ENCODE measurements at regions not wholly inside any gene's neighbourhood (a gene's known extent, or its start where the extent isn't known, plus 50 kb on each side); places are given as distances from the start of the nearest gene placed in this dataset.

DNA sequence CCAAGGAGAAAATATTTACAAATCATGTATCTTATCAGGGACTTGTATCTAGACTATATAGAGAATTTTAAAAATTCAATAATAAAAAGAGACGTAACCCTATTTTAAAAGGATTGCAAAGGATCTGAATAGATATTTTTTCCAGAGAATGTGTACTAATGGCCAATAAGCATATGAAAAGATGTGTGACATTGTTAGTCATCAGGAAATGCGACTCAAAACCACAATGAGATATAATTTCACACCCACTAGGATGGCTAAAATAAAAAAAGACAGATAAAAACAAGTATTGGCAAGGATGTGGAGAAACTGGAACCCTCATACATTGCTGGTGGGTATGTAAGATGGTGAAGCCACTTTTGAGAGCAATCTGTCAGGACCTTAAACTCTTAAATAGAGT, 141.9 kb upstream of the BMP4 start:
- no peak for DNase-seq

- DNase-seq: no peak
These were observed 145.4 kb upstream of the BMP4 start for GRCh38 chr14:54102051-54102456.

GRCh38 chr14:54102530-54102929, 145.9 kb upstream of the BMP4 start:
- no peak for DNase-seq

DNA sequence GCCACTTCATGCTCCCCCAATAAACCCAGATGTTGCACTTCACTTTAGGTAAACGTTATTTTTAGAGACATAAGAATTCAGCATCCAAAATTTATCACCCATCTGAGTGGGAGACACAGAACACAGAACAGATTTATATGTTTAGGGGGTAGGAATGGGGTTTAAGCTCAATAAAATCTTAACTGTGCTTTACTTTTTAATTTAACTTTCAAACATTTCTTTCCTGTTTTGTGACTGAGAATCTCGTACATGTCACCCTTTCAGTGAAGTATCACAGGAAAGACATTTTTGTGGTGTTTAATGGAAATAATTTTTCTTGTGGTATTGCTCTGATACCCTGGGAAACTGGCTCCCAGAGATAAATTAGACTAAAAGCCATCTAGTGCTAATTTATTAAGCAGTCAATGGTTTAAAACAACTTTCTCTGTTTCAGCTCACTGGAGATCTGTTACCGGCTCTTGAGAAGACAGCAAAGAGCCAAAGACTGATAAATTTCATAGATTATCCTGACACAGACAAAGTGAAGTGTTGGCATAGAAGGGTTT, 148.0 kb upstream of the BMP4 start:
- DNase-seq: no peak

DNA sequence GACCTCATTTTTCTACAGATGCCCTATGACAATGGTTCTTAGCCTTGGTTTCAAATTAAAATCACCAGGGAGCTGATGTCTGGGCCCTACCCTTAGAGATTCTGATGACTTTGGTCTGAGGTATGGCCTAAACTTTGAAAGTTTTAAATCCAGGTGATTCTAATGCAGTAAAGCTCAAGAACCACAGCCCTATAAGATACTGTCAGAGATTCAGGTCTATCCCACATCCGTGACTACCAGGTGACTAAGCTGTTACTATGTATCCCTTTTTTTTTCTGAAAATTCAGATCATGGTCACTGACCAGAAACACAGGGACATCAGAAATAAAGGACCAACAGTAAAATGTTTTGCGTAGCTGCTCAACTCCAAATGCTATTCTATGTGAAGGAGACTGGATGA, 148.8 kb upstream of the BMP4 start:
- DNase-seq: no peak

DNA sequence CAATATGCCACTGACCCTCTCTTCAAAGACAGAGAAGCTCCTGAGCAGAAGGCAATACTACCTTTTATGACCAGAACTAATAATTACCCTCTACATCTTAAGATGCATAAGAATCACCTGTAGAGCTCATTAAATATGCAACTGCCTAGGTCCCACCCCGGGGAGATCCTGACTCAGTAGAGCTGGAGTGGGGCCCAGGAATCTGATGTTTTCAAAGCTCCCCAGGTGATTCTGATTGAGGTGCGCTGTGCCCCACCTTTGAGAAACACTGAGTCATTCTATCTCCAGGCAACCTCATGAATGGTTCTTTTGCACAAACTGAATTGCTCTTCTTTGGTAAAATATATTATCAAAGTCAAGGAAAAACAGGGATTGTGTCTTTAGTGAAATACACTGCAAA, 149.3 kb upstream of the BMP4 start:
- DNase-seq: no peak

DNA sequence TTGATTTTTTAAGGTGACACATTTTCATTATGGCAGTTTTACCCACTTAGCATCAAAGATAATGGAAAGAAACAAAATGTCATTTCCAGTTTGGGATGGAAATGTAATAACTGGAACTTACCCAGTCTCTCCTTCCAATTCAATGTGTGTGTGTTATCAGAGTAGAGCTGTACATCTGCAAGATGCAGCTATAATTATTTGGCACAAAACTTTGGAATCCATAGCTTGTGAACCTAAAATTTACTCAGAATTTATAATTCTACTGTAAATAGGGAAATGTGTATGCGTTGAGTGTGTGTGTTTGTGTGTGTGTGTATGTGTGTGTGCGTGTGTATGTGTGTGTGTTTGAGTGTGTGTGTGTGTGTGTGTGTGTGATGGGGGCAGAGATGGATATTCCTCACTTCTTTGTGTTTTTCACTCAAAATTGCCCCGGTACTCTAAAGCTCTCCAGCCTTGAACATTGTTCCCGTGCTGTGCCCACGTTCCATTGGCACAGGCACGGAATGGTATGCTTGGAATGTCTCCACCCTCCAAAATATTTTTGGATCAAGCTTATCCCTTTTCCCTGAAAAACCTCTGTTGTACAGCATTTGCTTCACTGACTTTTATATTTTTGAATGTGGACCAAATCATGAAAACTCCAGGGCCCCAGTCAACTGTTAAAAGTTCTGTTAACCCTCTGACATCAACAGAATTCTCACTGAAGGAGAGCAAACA, 150.2 kb upstream of the BMP4 start:
- no peak for DNase-seq

DNA sequence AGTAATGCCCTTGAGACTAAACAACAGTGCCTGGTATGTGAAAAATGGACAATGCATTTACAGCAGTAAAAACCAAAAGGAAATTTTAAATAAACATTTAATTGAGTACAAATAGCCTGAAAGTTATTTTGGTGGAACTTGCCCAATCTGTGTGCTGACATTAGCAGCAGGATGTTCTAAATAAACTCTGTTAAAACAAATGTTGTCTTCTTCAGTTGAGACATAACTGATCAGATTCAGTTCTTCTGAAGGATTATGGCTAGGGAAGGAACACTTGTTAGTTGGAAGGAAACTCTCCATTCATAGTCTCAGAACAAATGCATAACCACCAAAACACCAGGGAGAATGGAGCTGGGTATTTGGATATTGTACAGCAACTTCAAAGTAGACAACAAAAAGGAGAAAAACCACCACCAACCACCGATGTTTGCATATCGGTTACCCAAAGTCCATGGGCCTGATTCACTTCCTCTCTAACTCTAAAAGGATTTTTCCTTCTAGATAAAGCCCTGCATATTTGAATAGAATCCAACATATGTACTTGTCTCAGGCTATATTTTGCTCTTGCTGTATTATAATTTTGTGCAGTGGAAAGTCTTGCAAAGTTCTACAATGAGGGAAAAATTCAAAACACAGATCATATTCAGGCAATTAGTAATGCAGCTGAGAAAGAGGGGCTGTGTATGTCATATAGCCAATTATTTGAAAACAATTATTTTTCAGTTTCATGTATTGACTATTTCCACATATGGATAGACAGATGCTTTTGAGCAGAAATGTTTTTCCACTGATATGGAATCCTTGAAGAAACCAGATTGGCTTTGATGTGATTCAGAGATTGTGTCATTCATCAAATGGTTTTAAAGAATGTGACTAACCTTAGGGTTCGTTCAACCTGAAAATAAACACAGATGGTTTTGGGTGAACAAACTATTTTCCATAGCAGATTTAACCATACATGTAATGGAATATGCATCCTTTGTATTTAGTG, 152.2 kb upstream of the BMP4 start:
- no peak for DNase-seq

- no peak for DNase-seq
These were observed 153.0 kb upstream of the BMP4 start for GRCh38 chr14:54109521-54110120.

DNA sequence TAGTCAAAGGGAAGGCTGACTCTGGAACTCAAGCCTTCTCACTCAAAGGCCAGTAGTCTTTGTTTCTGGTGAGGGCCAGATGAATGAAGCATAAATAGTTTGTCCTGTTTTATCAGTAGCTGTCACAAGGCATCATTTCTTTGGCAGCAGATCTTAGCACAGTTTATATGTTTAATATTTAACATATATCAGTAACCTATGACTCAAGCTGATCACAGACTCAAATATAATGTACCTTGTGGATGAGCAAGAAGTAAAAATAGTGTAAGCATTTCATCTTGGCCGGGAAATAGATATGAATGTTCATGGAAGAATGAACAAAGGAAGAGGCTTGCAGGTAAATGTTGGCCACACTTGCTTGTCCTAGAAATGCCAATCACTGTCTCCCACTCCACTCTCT, 158.3 kb upstream of the BMP4 start:
- no peak for DNase-seq

DNA sequence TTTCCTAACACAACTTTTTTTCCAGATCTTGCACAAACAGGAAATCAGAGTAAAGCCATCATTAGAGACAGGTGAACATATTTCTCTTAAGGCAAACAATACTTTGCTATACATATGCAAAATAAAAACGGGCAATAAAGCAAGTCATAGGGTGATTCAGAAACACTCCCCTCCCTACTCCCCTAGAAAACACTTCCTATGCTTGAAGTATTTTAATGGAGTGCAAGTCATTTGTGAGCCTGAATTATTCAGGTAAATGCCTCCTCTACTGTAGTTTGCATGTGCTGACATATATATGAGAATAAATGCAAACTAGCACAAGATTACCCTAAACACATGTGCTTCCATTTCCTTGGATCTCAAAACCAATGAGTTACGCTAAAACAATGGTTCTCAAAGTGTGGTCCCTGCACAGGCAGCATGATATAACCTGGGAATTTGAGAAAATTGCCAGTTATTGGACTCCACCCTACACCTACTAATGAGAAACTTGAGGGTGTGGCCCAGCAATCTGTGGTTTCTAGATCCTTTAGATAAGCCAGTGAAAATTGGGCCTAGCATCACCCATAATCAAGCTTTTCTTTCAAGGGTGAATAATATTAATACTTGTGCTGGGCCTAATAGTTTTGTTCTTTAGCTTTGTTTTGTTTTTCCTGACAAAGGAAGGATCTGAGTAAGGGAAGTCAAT, 159.7 kb upstream of the BMP4 start:
- DNase-seq: no peak

- no peak for DNase-seq
These were observed 160.3 kb upstream of the BMP4 start for GRCh38 chr14:54116972-54117371.

- no peak for DNase-seq
These were observed 160.8 kb upstream of the BMP4 start for GRCh38 chr14:54117396-54117795.

GRCh38 chr14:54117924-54118323, 161.3 kb upstream of the BMP4 start:
- no peak for DNase-seq

- no peak for DNase-seq
These were observed 163.6 kb upstream of the BMP4 start for GRCh38 chr14:54120260-54120659.

DNA sequence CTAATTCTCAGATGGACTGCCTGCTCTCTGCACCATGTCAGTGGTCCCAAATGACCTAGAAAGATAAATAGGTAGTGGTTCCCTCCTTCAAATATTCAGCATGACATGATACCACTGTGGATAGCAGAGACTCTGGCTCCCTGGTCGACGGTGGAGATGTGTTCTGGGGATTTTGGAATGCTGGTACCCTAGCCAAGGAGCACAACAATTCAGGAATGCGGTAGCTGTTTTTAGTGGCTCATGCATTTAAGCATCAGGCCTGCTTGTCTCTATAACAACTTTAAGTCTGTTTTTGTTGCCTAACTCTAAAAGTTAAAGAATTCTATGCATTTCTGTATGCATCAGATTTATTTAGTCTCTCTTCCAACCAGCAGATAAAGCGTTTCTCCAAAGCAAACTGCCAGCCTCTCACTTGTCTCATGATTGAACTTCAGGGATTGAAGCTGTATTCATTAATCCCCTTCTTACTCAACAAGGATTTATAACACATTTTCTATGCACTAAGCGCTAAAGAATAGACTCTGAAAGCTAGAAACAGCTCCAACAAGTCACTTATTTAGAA, 164.9 kb upstream of the BMP4 start:
- DNase-seq: no peak

DNA sequence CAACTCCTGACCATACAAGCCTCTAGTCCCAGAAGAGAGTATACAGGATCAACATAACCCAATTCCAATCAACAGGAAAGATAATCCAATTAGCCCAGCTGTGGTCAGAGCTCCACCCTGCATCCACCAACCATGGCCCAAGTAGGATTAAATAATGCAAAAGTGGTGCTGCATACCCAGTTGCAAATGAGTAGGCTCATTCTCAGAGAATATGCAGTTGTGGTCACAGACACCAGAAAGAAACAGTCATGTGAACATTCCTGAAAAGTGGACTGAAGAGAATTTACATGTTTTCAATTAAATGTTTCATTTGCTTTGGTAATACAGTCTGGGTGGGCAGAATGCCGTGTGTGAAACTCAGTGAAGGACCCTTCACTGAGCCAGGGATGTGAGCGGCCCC, 167.2 kb upstream of the BMP4 start:
- DNase-seq: no peak

- DNase-seq: no peak
These were observed 168.5 kb upstream of the BMP4 start for GRCh38 chr14:54125109-54125508.

GRCh38 chr14:54126947-54127346, 170.3 kb upstream of the BMP4 start:
- no peak for DNase-seq

- no peak for DNase-seq
These were observed 170.9 kb upstream of the BMP4 start for GRCh38 chr14:54127526-54127925.

- no peak for DNase-seq
These were observed 173.4 kb upstream of the BMP4 start for GRCh38 chr14:54129850-54130640.

DNA sequence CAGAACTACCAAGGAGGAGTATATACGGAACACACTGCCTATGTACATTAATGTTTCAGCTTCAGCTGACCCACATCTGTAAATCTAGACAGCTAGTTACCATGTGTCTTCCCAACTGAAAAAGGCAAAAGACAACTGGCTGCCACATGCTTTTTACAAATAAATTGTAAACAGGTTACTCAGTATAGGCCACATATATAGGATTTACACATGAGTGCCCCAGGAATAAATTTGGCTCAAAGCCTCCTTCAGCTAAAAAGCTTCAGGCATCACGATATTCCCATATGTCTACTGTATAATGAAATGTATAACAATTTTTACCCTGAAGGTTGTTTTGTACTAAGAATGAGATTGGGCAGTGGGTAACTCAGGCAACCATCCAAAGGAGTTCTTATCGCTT, 175.9 kb upstream of the BMP4 start:
- no peak for DNase-seq
